ENCODE measurements at regions not wholly inside any gene's neighbourhood (a gene's known extent, or its start where the extent isn't known, plus 50 kb on each side); places are given as distances from the start of the nearest gene placed in this dataset.

- Histone ChIP-seq H4K20me1 (ENCODE audit: insufficient read depth) (no peaks in the 10 kb centered on the region), H3K9me3 (ENCODE audit: insufficient read depth, low read depth) (no peaks in the 10 kb centered on the region), H3K36me3 (ENCODE audit: low read depth) (no peaks in the 10 kb centered on the region), H3F3A (ENCODE audit: insufficient read depth, low read depth) (no peaks in the 10 kb centered on the region), H3K79me2 (ENCODE audit: low read depth) (no peaks in the 10 kb centered on the region), H2AFZ (no peak overlapping the region), H3K27ac (no peak overlapping the region), H3K4me3 (no peak overlapping the region), H3K4me2 (no peak overlapping the region), H3K27me3 (ENCODE audit: insufficient read depth, low read depth) (no peaks in the 10 kb centered on the region), H3K9me2 (ENCODE audit: insufficient read depth) (no peaks in the 10 kb centered on the region), H3K4me1 (replicated peaks; ENCODE audit: insufficient read depth) (no peaks in the 10 kb centered on the region)
- no peak for DNase-seq
- ChIA-PET POLR2A (ENCODE audit: unreplicated experiment) (no interaction called here), CTCF (no interaction called here)
- TF ChIP-seq EZH2 (IDR thresholded peaks at IDR 0.05; ENCODE audit: low read depth) (no peak), CTCF (conservative IDR thresholded peaks at IDR 0.05) (no peak)
- intact Hi-C loops (cut with micrococcal nuclease; ENCODE audit: unreplicated experiment): no loop called here
- BruUV-seq (replicated peaks): no TSS peak
These were observed 145.1 kb downstream of the LCA5 start for GRCh38 chr6:79392094-79392493.

- ChIA-PET POLR2A (ENCODE audit: unreplicated experiment) (no interaction called here), CTCF (no interaction called here)
- no peaks in the 10 kb centered on the region for H4K20me1 ChIP-seq (ENCODE audit: insufficient read depth)
- H3K36me3 ChIP-seq (ENCODE audit: low read depth): no peaks in the 10 kb centered on the region
- BruUV-seq (replicated peaks): no TSS peak
- H3K4me3 ChIP-seq: no peak overlapping the region
- H3F3A ChIP-seq (ENCODE audit: insufficient read depth, low read depth): no peaks in the 10 kb centered on the region
- H2AFZ ChIP-seq: no peak overlapping the region
- no peaks in the 10 kb centered on the region for H3K4me1 ChIP-seq (replicated peaks; ENCODE audit: insufficient read depth)
- H3K27me3 ChIP-seq (ENCODE audit: insufficient read depth, low read depth): no peaks in the 10 kb centered on the region
- intact Hi-C loops (cut with micrococcal nuclease; ENCODE audit: unreplicated experiment): no loop called here
- TF ChIP-seq CTCF (conservative IDR thresholded peaks at IDR 0.05) (no peak), EZH2 (IDR thresholded peaks at IDR 0.05; ENCODE audit: low read depth) (no peak)
- no peak overlapping the region for H3K27ac ChIP-seq
- no peaks in the 10 kb centered on the region for H3K79me2 ChIP-seq (ENCODE audit: low read depth)
- H3K4me2 ChIP-seq: no peak overlapping the region
- no peaks in the 10 kb centered on the region for H3K9me2 ChIP-seq (ENCODE audit: insufficient read depth)
- no peaks in the 10 kb centered on the region for H3K9me3 ChIP-seq (ENCODE audit: insufficient read depth, low read depth)
- no peak for DNase-seq
These were observed 145.8 kb downstream of the LCA5 start for GRCh38 chr6:79391480-79391879.

GRCh38 chr6:79385893-79386292 is 151.3 kb downstream of the LCA5 start:
- H3K27me3 ChIP-seq (ENCODE audit: insufficient read depth, low read depth): no peaks in the 10 kb centered on the region
- H3K4me1 ChIP-seq (replicated peaks; ENCODE audit: insufficient read depth): no peaks in the 10 kb centered on the region
- no peak overlapping the region for H3K27ac ChIP-seq
- CTCF ChIA-PET: no interaction called here
- intact Hi-C loops (cut with micrococcal nuclease; ENCODE audit: unreplicated experiment): no loop called here
- POLR2A ChIA-PET (ENCODE audit: unreplicated experiment): no interaction called here
- no peaks in the 10 kb centered on the region for H4K20me1 ChIP-seq (ENCODE audit: insufficient read depth)
- no peak overlapping the region for H3K4me3 ChIP-seq
- no peak overlapping the region for H3K4me2 ChIP-seq
- BruUV-seq (replicated peaks): no TSS peak
- H3K9me3 ChIP-seq (ENCODE audit: insufficient read depth, low read depth): no peaks in the 10 kb centered on the region
- H3K79me2 ChIP-seq (ENCODE audit: low read depth): no peaks in the 10 kb centered on the region
- TF ChIP-seq CTCF (conservative IDR thresholded peaks at IDR 0.05): no peak
- TF ChIP-seq EZH2 (IDR thresholded peaks at IDR 0.05; ENCODE audit: low read depth): no peak
- no peaks in the 10 kb centered on the region for H3K9me2 ChIP-seq (ENCODE audit: insufficient read depth)
- no peaks in the 10 kb centered on the region for H3K36me3 ChIP-seq (ENCODE audit: low read depth)
- no peak overlapping the region for H2AFZ ChIP-seq
- no peak for DNase-seq
- H3F3A ChIP-seq (ENCODE audit: insufficient read depth, low read depth): no peaks in the 10 kb centered on the region

Data from PC-9 (cell line).